CD1c-positive myeloid dendritic cell (primary cell): ENCODE measurements at regions not wholly inside any gene's neighbourhood (a gene's known extent, or its start where the extent isn't known, plus 50 kb on each side); places are given as distances from the start of the nearest gene placed in this dataset.

Experiments
- DNase-seq: peaks from one replicate; pipeline ENCODE4 v3.0.0-alpha.2; 2016; ENCODE audit errors: extremely low spot score

GRCh38 chr2:67338601-67339233, 58.4 kb upstream of the ETAA1 start:
- DNase-seq: no peak

DNA sequence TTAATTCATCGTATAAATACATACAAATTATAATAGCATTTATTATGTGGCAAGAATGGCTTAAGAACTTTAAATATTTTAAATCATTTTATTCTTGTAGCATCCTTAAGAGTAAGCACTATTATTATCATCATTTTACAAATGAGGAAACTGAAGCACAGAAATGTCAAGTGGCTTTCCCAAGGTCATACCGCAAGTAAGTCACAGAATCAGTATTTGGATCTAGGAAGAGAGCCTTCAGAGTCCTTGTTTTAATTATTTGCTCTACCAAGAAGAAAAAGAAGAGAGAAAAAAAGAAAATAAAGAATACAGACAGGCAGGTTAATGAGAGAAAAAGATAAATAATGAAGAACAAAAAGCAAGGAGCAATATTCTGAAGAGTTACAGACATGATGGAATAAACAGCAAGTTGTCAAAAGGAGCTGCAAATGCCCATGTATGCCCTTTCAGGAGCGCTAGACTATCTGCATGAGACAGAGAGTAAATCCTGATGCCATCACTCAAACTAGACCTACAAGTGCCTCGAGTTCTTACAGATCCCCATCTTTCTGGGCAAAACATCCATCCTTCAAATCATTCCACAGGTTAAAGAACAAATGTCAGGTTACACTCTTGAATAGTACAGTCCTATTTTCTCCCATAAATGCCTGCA, 57.8 kb upstream of the ETAA1 start:
- DNase-seq: no peak

- no peak for DNase-seq
These were observed 56.8 kb upstream of the ETAA1 start for GRCh38 chr2:67340133-67341011.

DNA sequence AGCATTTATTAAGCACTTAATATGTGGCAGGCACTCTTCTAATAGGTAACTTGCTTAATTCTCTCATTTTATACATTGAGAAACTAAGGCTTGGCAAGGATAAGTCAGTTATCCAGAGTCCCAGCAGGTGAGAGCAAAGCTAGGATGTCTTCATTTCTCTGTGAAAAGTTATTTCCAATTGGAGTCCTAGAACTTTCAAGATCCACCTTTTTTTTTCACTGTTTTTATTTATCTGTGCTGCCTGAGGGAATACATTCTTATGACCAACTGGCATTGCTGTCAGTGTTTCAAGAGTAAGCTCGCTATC, 56.2 kb upstream of the ETAA1 start:
- DNase-seq: no peak

- no peak for DNase-seq
These were observed 55.8 kb upstream of the ETAA1 start for GRCh38 chr2:67341336-67341735.

DNA sequence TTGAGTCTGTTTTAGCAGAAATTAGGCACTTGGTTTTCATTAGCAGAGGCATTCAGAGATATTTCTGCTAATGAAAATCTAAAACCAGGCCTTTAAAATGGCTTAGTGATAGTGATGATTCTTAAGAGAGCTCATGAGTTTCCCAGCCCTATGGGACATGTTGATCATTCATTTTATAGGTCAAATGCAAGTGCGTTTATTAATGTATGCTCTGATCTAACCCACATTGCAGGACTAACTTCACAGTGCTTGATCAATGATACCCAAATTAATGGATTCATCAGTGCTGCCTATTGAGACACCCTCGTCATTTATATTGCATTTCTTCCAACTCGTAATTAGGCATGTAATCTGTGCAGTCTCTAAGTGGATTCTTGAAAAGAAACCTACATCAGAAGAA, 54.7 kb upstream of the ETAA1 start:
- no peak for DNase-seq

DNA sequence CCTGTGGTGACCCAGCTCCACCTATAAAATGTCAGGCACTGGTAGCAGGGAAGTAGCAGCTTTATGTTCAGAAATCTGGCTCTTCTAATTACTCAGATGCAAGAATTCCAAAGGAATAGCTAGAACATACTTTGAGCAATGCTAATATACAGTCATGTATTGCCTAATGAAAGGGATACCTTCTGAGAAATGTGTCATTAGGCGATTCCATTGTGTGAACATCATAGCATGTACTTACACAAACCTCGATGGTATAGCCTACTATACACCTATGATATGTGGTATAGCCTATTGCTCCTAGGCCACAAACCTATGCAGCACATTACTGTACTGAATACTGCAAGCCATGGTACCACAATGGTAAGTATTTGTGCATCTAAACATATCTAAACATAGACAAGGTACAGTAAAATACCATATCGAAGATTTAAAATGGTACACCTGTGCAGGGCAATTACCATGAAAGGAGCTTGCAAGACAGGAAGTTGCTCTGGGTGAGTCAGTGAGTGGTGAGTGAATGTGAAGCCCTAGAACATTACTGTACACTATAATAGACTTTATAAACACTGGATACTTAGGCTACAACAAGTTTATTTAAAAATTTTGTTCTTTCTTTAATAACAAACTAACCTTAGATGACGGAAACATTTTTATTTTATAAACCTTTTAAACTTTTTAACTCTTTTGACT, 50.3 kb upstream of the ETAA1 start:
- DNase-seq: no peak
